Daoy (cell line): ENCODE measurements at regions not wholly inside any gene's neighbourhood (a gene's known extent, or its start where the extent isn't known, plus 50 kb on each side); places are given as distances from the start of the nearest gene placed in this dataset.

Experiments used
- DNase-seq: peaks from one replicate; pipeline ENCODE4 v3.0.0-alpha.2; 2015; ENCODE audit warnings: low read depth

GRCh38 chr3:110744723-110745122 lies 326.9 kb upstream of the NECTIN3 start:
- no peak for DNase-seq

GRCh38 chr3:110749006-110749405 lies 322.6 kb upstream of the NECTIN3 start:
- DNase-seq = no peak

- DNase-seq = no peak
Observed at GRCh38 chr3:110750201-110750600, 321.4 kb upstream of the NECTIN3 start.

GRCh38 chr3:110752307-110752706 lies 319.3 kb upstream of the NECTIN3 start:
- DNase-seq = no peak

GRCh38 chr3:110753516-110753915 lies 318.1 kb upstream of the NECTIN3 start:
- DNase-seq = no peak

GRCh38 chr3:110754212-110754916 lies 317.3 kb upstream of the NECTIN3 start:
- DNase-seq = no peak

GRCh38 chr3:110755345-110755744 lies 316.3 kb upstream of the NECTIN3 start:
- DNase-seq = no peak

GRCh38 chr3:110756705-110757104 lies 314.9 kb upstream of the NECTIN3 start:
- DNase-seq = no peak

GRCh38 chr3:110758208-110758607 lies 313.4 kb upstream of the NECTIN3 start:
- no peak for DNase-seq

GRCh38 chr3:110767156-110767555 lies 304.5 kb upstream of the NECTIN3 start:
- DNase-seq = no peak

GRCh38 chr3:110767838-110768237 lies 303.8 kb upstream of the NECTIN3 start:
- DNase-seq = no peak

- peak; percentile 65 for DNase-seq
Observed at GRCh38 chr3:110773413-110773954, 298.1 kb upstream of the NECTIN3 start.

GRCh38 chr3:110774496-110775265 lies 296.9 kb upstream of the NECTIN3 start:
- peak; percentile 4 for DNase-seq

GRCh38 chr3:110779581-110779980 lies 292.0 kb upstream of the NECTIN3 start:
- no peak for DNase-seq

GRCh38 chr3:110783541-110783940 lies 288.1 kb upstream of the NECTIN3 start:
- no peak for DNase-seq

- no peak for DNase-seq
Observed at GRCh38 chr3:110788794-110789193, 282.8 kb upstream of the NECTIN3 start.

GRCh38 chr3:110789315-110789714 lies 282.3 kb upstream of the NECTIN3 start:
- DNase-seq = no peak

GRCh38 chr3:110790631-110791030 lies 281.0 kb upstream of the NECTIN3 start:
- no peak for DNase-seq

GRCh38 chr3:110791995-110792686 lies 279.5 kb upstream of the NECTIN3 start:
- DNase-seq = no peak

GRCh38 chr3:110793611-110794010 lies 278.0 kb upstream of the NECTIN3 start:
- DNase-seq = no peak

- no peak for DNase-seq
Observed at GRCh38 chr3:110795163-110795562, 276.5 kb upstream of the NECTIN3 start.

- DNase-seq = no peak
Observed at GRCh38 chr3:110799271-110799670, 272.3 kb upstream of the NECTIN3 start.
